Activated CD4-positive, alpha-beta T cell treated with anti-CD3 and anti-CD28 coated beads, Interleukin-10, Interleukin-2, amounts not matched to agents 100 ng/mL and 50 ng/mL, durations not matched to agents 16 hours and 8 hours (primary cell): ENCODE measurements at regions not wholly inside any gene's neighbourhood (a gene's known extent, or its start where the extent isn't known, plus 50 kb on each side); places are given as distances from the start of the nearest gene placed in this dataset.
A peak's percentile ranks its signal among the peaks of the same experiment; 100 is the strongest.

Experiments
- DNase-seq: peaks from one replicate; pipeline ENCODE4 v3.0.0-alpha.2; 2020

DNA sequence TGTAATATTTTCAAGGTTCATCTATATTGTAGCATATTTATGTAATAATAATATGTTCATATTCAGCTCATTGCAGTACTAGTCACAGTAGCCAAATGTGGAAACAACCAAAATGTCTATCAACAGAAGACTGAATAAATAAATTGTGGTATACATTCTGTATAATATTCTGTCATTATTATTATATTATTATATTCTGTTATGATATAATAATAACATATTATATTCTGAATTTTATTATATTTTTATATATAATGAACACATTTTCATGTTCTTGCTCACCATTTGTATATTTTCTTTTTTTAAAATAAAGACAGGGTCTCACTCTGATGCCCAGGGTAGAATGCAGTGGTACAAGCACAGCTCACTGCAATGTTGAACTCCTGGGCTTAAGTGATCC is 91.2 kb upstream of the STARD3NL start:
- no peak for DNase-seq

DNA sequence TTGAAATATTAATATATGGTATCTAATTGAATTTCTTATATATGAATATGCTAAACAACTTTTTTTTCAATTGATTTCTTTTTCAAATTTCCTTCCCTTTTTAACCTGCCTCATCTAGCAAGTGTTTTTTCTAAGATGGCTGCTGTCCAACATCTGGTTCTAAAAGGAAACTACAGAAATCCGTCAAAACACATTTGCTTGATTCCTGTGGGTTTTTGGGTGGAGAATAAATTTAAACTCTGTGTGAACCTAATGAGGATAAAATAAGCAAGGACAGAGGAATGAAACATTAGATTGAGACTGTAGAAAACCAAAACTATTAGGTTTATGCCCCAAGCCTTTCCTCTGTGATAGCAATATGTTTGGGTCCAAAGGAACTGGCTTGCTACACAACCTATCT is 75.5 kb upstream of the STARD3NL start:
- no peak for DNase-seq

DNA sequence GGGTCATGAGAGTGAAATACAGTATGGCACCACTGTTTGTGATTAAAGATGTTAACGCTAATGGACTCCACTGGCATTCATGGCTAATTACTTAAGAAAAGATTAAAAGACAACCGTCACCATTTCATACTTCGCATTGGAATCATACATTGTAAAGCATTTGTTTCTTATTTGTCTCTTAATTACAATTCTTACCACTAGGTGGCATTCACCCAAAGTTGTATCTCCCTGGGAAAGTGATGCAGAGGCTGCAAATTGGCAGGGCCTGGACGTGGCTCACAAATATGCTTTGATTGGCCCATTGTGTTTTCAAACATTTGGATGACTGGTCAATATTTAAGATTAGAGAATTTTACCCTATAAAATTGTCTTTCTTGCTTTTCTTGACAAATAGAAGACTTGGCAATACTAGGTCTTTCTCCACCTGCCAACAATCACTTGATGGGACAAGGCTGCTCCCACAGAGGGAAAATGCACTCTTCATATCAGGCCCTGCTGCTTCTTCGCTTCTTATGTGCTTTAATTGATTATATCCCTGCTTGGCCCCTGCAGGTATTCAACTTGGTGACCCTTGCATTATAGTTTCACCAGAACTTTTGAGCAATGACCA is 72.1 kb upstream of the STARD3NL start:
- DNase-seq: peak; percentile 58

DNA sequence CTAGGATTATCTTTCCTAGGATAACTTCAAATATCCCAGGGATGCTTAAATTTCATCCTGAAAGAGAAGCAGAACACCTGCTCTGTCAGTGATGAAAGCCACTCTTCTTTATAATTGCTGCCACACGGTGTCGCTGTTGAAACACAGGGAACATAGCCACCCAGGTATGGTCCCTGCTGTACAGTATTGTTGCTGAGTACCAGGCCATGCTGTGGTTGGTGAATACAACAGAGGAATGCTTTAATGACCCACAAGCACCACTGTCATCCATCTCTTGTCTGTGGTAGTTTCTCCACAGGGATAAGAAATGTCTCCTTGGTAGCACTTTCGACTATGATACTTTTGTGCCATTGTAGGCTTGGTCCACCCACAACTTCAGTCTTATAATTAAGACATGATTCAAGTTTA is 70.6 kb upstream of the STARD3NL start:
- peak; percentile 74 for DNase-seq

DNA sequence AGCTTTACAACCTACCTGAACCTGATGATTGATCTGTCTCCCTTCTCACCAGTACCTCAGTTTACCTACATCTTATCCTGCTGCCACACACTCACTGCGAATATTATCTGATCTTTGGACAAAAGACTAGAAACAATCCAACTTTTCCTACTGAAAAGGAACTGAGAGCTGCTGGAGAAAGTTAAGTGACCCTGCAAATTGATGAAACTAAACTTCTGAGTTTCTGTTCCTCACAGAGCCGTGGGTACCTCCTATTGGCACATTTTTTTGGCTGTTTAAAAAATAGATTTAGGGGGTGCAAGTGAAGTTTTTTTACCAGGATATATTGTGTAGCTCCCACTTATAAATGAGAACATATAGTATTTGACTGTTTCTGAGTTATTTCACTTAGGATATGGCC is 66.0 kb upstream of the STARD3NL start:
- no peak for DNase-seq

DNA sequence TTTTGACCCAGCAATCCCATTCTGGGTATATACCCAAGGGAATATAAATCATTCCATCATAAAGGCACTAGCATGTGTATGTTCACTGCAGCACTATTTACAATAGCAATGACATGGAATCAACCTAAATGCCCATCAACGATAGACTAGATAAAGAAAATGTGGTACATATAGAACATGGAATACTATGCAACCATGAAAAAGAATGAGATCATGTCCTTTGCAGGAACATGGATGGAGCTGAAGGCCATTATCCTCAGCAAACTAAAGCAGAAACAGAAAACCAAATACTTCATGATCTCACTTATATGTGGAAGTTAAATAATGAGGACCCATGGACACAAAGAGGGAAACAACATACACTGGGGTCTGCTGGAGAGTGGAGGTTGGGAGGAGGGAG is 58.0 kb upstream of the STARD3NL start:
- DNase-seq: no peak

DNA sequence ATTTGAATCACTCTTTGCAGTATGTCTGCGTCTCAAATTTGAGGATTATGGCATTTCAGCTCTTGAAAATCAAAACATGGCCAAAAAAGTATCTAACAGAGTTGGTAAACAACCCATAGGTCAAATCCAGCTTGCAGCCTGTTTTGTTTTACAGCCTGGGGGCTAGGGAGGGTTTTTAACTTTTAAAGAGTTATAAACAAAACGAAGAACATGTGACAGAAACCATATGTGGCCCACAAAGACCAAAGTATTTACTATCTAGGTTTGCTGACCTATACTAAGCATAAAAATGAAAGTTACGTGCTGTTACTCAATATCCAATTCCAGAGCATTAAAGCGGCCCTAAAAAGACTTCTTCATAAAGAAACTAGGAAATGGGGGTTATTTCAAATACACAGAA is 55.5 kb upstream of the STARD3NL start:
- DNase-seq: no peak

DNA sequence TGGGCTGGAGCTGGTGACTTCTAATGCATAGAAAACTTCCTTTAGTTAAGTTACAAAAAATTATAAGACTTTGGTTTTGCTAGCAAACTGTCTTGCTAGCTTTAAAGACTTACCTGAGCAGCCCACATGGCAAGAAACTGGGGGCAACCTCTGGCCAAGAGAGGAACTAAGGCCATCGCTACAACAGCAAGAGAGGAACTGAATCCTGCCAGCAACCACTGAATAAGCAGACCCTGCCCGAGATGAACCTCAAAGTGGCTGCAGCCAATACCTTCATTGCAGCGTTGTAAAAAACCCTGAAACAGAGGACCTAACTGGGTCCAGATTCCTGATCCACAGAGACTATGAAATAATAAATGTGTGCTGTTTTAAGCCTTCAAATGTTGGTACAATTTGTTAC is 54.6 kb upstream of the STARD3NL start:
- no peak for DNase-seq

DNA sequence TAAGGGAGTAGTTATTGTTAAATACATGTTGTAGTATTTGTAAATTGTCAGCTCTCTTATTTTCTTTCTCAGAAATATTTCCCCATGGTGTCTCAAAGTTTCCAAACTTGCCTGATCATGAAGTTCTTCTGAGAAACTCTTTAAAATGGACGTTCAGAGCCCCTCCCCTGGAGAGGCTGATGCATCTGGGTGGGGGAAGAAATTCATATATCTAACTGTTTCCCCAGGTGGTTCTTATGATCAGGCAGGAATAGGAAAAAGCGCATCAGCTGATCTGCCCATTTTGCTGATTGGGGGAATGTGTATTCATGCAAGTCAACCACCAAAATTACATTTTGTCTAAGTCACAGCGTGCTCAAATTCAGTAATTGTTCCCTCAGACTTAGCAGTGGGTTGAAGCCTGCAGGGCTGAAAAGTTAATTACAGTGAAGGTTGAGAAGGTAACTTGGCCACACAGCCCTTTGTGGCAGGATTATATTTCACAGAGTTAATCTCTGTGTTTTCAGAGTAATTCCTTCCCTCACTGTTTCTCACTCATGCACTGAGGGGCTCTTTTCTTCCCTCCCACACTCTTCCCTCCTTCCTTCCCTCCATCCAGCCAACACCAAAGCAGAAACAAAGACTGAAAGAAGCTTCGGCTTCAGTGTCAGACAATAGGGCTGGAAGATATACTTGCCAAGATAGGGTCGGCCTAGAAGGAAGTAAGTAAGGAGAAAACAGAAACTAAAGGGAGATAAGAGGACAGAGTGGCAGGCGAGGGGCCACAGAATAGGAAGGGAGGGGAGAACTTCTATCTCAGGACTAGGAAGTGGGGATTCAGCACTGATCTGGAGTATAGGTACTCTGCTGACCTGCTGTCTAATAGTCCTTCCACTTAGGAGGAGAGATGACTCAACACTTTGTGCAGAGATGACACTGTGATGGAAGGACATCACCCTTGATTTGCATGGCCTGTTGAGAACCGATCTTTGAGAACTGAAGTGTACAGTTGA is 50.5 kb upstream of the STARD3NL start:
- no peak for DNase-seq
